GM06990 (cell line): ENCODE measurements at regions not wholly inside any gene's neighbourhood (a gene's known extent, or its start where the extent isn't known, plus 50 kb on each side); places are given as distances from the start of the nearest gene placed in this dataset.

Experiments
- DNase-seq: peaks from one replicate; pipeline ENCODE4 v3.0.0-alpha.2; 2011; ENCODE audit not compliant: insufficient read length; ENCODE audit errors: extremely low read depth
- H3K27me3 ChIP-seq: replicated peaks from 2 replicates; pipeline ENCODE4 v1.6.0; 2011; ENCODE audit warnings: low read length; ENCODE audit not compliant: control insufficient read depth, insufficient read depth
- H3K36me3 ChIP-seq: 2 replicates; pipeline ENCODE4 v1.5.1; 2011; ENCODE audit warnings: low read length; ENCODE audit not compliant: control insufficient read depth, insufficient read depth
- H3K4me3 ChIP-seq: replicated peaks from 2 replicates; pipeline ENCODE4 v1.5.1; 2011; ENCODE audit warnings: low read depth, mild to moderate bottlenecking, control low read depth, low read length
- CTCF ChIP-seq: IDR thresholded peaks from 2 replicates; pipeline ENCODE4 v1.5.1; 2011; ENCODE audit warnings: low read length, control low read depth, mild to moderate bottlenecking, inconsistent platforms; ENCODE audit not compliant: insufficient read depth, poor library complexity, severe bottlenecking

DNA sequence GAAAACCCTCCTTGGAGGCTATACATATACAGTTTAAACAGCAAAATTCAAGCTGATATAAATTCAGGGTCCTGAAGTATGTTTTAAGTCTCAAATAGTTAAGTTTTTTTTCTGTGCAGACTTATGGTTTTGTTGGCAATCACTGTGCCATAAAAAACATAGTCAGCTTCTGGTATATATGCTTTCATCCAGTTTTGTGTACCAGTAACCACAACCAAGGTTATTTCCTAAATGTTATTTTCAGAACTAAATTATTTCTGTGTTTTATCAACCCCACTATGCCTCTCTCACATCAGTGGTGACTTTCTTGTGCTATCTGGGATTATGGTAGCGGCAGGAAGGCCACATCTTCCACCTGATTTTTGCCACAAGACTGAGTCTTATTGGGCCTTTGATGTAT lies 107.7 kb upstream of the SMARCA2 start:
- no peak overlapping the region for H3K4me3 ChIP-seq
- H3K36me3 ChIP-seq, result no peaks in the 10 kb centered on the region
- DNase-seq, result no peak
- no peaks in the 10 kb centered on the region for H3K27me3 ChIP-seq
- no peak for TF ChIP-seq CTCF

DNA sequence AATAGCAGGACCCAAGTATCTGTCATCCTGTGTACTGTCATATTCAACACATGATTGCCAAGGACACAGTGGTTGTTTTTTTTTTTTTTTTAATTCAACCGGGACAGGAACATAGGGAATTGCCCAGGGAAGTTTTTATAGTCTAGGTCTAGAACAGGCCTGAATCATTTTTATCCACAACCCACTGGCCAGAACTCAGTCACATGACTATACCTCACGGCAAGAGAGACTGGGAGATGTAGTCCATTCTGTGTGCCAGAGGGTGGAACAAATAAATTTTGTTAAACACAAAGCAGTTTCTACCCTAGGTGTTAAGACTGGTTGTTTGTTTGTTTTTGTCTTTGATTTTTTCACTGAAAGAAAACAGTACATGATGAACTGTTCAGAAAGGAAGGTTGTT lies 105.8 kb upstream of the SMARCA2 start:
- no peak for TF ChIP-seq CTCF
- no peaks in the 10 kb centered on the region; the same call in 1 of the 2 replicates for H3K36me3 ChIP-seq
- DNase-seq, result no peak
- H3K27me3 ChIP-seq, result no peaks in the 10 kb centered on the region
- no peak overlapping the region for H3K4me3 ChIP-seq

- TF ChIP-seq CTCF, result no peak
- no peak for DNase-seq
- Histone ChIP-seq H3K4me3 (no peak overlapping the region), H3K36me3 (no peaks in the 10 kb centered on the region; the same call in 1 of the 2 replicates), H3K27me3 (no peaks in the 10 kb centered on the region)
Observed at GRCh38 chr9:1910269-1910811, 104.8 kb upstream of the SMARCA2 start.

DNA sequence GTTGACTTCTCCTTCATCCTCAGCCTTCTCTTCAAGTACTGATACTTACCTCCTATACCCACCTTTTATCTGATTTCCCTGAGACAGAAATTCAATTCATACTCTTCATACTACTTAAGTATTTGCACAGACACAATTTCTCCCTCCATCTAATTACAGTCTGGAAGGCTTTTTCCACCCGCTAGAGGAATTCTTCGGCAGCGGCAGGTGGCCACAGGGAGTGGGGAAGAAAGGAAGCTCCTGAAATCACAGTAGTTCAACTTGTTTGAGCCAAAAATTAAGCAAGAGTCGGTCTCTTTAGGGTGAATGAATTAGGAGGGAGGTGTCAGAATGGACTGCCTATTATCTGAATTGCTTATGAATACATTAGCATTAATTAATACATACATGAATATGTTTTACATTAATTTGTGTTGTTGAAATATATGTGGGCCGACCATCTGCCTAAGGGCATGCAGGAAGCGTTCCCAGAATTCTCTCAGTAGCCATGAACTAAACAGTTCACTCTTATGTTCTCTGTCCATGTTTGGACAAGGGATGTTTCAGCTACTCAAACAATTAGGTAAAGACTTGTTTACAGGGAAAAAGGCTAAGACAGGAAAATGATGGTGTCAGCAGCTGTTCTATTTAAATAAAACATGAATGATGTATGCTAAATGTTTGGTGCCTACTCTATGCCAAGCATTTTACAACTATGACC lies 101.4 kb upstream of the SMARCA2 start:
- DNase-seq, result no peak
- Histone ChIP-seq H3K27me3 (no peaks in the 10 kb centered on the region), H3K4me3 (no peak overlapping the region), H3K36me3 (peaks cover 2% of the 10 kb centered on the region; the same call in 1 of the 2 replicates)
- no peak for TF ChIP-seq CTCF

- no peak for DNase-seq
- Histone ChIP-seq H3K36me3 (peaks cover 2% of the 10 kb centered on the region; the same call in 1 of the 2 replicates), H3K4me3 (no peak overlapping the region), H3K27me3 (no peaks in the 10 kb centered on the region)
- no peak for TF ChIP-seq CTCF
Observed at GRCh38 chr9:1916095-1916494, 99.1 kb upstream of the SMARCA2 start.
